HG02678 (cell line): ENCODE measurements at regions not wholly inside any gene's neighbourhood (a gene's known extent, or its start where the extent isn't known, plus 50 kb on each side); places are given as distances from the start of the nearest gene placed in this dataset.

Experiments used
- ATAC-seq: cut with Tn5 transposase; IDR thresholded peaks from one replicate; pipeline ENCODE4 v1.9.1; 2021; ENCODE audit warnings: mild to moderate bottlenecking, moderate library complexity; ENCODE audit not compliant: unreplicated experiment

DNA sequence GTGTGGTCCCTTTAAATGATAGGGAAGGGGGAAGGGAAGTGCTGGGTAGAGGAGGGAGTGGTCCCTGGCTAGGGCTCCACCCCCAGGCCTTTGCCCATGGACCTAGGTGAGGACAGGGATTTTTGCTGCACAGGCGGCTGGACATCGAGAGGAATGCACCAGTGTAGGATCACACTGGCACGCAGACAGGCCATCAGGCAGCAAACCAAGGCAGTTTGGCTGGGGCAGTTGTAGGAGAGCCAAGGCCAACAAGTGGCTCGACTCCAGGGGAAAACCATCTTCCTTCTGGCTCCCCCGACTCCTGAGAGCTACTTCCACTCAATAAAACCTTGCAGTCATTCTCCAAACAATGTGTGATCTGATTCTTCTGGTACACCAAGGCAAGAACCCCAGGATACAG, 402.0 kb upstream of the LRRTM1 start:
- no peak for ATAC-seq

- no peak for ATAC-seq
These were observed 399.0 kb upstream of the LRRTM1 start for GRCh38 chr2:80703532-80703931.

- ATAC-seq: no peak
These were observed 396.4 kb upstream of the LRRTM1 start for GRCh38 chr2:80700961-80701360.
